Nephron progenitor cell (in vitro differentiated cells): ENCODE measurements at regions not wholly inside any gene's neighbourhood (a gene's known extent, or its start where the extent isn't known, plus 50 kb on each side); places are given as distances from the start of the nearest gene placed in this dataset.

Source experiments
- DNase-seq: peaks from one replicate; pipeline ENCODE4 v3.0.0; 2021
- H3K27ac Mint-ChIP-seq: 2 replicates; pipeline ENCODE4 v1.8.0; 2021; ENCODE audit warnings: mild to moderate bottlenecking, moderate library complexity, mixed read lengths
- H3K27me3 Mint-ChIP-seq: 2 replicates; pipeline ENCODE4 v1.8.0; 2021; ENCODE audit warnings: mild to moderate bottlenecking, low read depth, mixed read lengths; ENCODE audit not compliant: poor library complexity
- H3K36me3 Mint-ChIP-seq: 2 replicates; pipeline ENCODE4 v1.8.0; 2021; ENCODE audit warnings: low read depth, mixed read lengths
- H3K4me1 Mint-ChIP-seq: 2 replicates; pipeline ENCODE4 v1.8.0; 2021; ENCODE audit warnings: mixed read lengths
- H3K4me3 Mint-ChIP-seq: 2 replicates; pipeline ENCODE4 v1.8.0; 2021; ENCODE audit warnings: mild to moderate bottlenecking, moderate library complexity, mixed read lengths
- H3K9me3 Mint-ChIP-seq: 2 replicates; pipeline ENCODE4 v1.8.0; 2021; ENCODE audit warnings: mild to moderate bottlenecking, moderate library complexity, mixed read lengths
- TF ChIP-seq, protein P1 (sequence below): fragments of 200-600 bp; sonication (generic); IDR thresholded peaks from 2 replicates; pipeline ENCODE4 v1.5.0; 2021; ENCODE audit warnings: antibody characterized with exemption

DNA sequence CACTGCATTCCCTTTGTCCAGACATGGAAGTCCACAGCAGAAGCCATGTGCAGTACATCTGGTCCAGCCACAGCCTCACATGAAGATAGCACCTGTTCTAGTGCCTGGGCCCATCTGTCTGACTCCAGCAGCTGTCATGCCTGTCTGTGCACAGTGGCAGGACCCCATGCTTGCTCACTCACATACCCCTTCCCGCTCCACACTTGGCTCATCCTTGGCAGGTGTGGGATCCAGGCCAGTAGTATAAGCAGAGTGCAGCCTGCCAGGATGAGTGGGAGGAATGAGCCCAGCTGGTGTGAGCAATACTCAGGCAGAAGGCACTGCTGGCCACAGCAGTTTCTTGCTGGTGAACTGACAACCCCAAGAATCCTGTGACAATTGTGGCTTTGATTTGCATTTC is 168.0 kb downstream of the PRDM9 start:
- no peak for DNase-seq
- H3K9me3 Mint-ChIP-seq, result no peaks in the 10 kb centered on the region
- H3K4me3 Mint-ChIP-seq, result no peak overlapping the region
- TF ChIP-seq, protein P1, sequence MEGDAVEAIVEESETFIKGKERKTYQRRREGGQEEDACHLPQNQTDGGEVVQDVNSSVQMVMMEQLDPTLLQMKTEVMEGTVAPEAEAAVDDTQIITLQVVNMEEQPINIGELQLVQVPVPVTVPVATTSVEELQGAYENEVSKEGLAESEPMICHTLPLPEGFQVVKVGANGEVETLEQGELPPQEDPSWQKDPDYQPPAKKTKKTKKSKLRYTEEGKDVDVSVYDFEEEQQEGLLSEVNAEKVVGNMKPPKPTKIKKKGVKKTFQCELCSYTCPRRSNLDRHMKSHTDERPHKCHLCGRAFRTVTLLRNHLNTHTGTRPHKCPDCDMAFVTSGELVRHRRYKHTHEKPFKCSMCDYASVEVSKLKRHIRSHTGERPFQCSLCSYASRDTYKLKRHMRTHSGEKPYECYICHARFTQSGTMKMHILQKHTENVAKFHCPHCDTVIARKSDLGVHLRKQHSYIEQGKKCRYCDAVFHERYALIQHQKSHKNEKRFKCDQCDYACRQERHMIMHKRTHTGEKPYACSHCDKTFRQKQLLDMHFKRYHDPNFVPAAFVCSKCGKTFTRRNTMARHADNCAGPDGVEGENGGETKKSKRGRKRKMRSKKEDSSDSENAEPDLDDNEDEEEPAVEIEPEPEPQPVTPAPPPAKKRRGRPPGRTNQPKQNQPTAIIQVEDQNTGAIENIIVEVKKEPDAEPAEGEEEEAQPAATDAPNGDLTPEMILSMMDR, result no peak
- H3K4me1 Mint-ChIP-seq, result no peaks in the 10 kb centered on the region
- no peak overlapping the region for H3K27ac Mint-ChIP-seq
- no peaks in the 10 kb centered on the region for H3K27me3 Mint-ChIP-seq
- H3K36me3 Mint-ChIP-seq, result no peaks in the 10 kb centered on the region

DNA sequence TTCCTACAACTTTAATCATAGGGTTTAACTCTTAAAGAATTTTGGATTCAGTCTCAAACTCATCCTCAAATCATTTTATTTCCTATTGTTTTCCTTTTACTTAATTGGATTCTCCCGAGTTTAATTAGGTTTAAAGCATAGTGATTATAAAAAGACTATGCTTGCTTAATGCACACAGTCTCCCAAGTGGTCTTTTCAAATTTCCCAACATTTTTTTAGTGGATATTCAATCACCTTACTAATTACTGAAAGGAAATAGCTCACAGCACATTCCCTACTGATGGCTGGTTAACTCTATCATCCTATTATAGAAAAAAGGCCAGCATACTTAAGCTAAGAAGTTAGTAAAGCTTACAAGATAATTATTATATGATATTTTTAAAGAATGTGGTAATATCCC is 170.6 kb downstream of the PRDM9 start:
- Mint-ChIP-seq H3K9me3 (no peaks in the 10 kb centered on the region), H3K27me3 (no peaks in the 10 kb centered on the region), H3K36me3 (no peaks in the 10 kb centered on the region), H3K27ac (no peak overlapping the region), H3K4me1 (no peaks in the 10 kb centered on the region), H3K4me3 (no peak overlapping the region)
- TF ChIP-seq, protein P1, result no peak
- DNase-seq, result no peak

GRCh38 chr5:23684103-23684502 is 176.7 kb downstream of the PRDM9 start:
- no peak for DNase-seq

GRCh38 chr5:23703940-23704855 is 196.8 kb downstream of the PRDM9 start:
- Mint-ChIP-seq H3K9me3 (no peaks in the 10 kb centered on the region), H3K36me3 (no peaks in the 10 kb centered on the region), H3K27me3 (no peaks in the 10 kb centered on the region), H3K4me1 (no peaks in the 10 kb centered on the region), H3K27ac (no peak overlapping the region), H3K4me3 (no peak overlapping the region)
- no peak for DNase-seq
- TF ChIP-seq, protein P1, result no peak

More at GRCh38 chr5:23684103-23684502, 176.7 kb downstream of the PRDM9 start:
- TF ChIP-seq, protein P1, result no peak
- H3K27ac Mint-ChIP-seq, result no peak overlapping the region
- peaks cover 4% of the 10 kb centered on the region for H3K27me3 Mint-ChIP-seq
- no peaks in the 10 kb centered on the region for H3K9me3 Mint-ChIP-seq
- no peaks in the 10 kb centered on the region for H3K36me3 Mint-ChIP-seq
- H3K4me1 Mint-ChIP-seq, result no peaks in the 10 kb centered on the region
- H3K4me3 Mint-ChIP-seq, result no peak overlapping the region

- Mint-ChIP-seq H3K4me3 (no peak overlapping the region), H3K9me3 (no peaks in the 10 kb centered on the region), H3K27ac (no peak overlapping the region), H3K36me3 (no peaks in the 10 kb centered on the region), H3K4me1 (no peaks in the 10 kb centered on the region), H3K27me3 (no peaks in the 10 kb centered on the region)
- TF ChIP-seq, protein P1, result no peak
- DNase-seq, result no peak
These were observed 210.1 kb downstream of the PRDM9 start for GRCh38 chr5:23717486-23717885.

DNA sequence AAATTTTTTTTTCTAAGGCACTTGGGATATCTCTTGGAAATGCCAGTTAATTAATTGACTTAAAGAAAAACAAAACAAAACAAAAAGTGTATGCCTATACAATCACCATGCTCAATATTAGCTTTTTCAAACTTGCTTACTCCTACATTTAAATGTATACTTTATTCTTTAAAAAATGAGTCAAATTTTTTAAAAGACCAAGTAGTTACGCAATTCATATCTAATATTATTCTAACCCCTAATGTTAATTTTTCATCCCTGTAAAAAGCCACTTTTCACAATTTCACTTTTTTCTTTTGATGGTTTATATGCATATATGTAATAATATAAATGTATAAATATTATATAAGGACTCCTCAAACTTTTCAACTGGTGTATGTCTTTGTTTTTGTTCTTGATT is 211.2 kb downstream of the PRDM9 start:
- DNase-seq, result no peak
- Mint-ChIP-seq H3K4me1 (no peaks in the 10 kb centered on the region), H3K27me3 (no peaks in the 10 kb centered on the region), H3K9me3 (no peaks in the 10 kb centered on the region), H3K36me3 (no peaks in the 10 kb centered on the region), H3K4me3 (no peak overlapping the region), H3K27ac (no peak overlapping the region)
- TF ChIP-seq, protein P1, result no peak
